Left ventricle myocardium inferior (tissue), 1 donor: ENCODE measurements at regions not wholly inside any gene's neighbourhood (a gene's known extent, or its start where the extent isn't known, plus 50 kb on each side); places are given as distances from the start of the nearest gene placed in this dataset.

Experiments used
- DNase-seq: peaks from one replicate; pipeline ENCODE4 v3.0.0-alpha.2; 2020
- H3K27ac ChIP-seq: fragments of 200-600 bp; replicated peaks from 2 replicates; pipeline ENCODE4 v1.8.0; 2021
- H3K27me3 ChIP-seq: fragments of 200-600 bp; 2 replicates; pipeline ENCODE4 v1.8.0; 2021; ENCODE audit warnings: low read depth
- H3K36me3 ChIP-seq: fragments of 200-600 bp; 2 replicates; pipeline ENCODE4 v1.8.0; 2021
- H3K4me1 ChIP-seq: fragments of 200-600 bp; 2 replicates; pipeline ENCODE4 v1.8.0; 2021
- H3K4me3 ChIP-seq: fragments of 200-600 bp; 2 replicates; pipeline ENCODE4 v1.8.0; 2021; ENCODE audit warnings: mild to moderate bottlenecking, moderate library complexity
- H3K9me3 ChIP-seq: fragments of 200-600 bp; replicated peaks from 2 replicates; pipeline ENCODE4 v1.8.0; 2021
- intact Hi-C: fragments of 100-400 bp; cut with micrococcal nuclease; formaldehyde crosslinking; loops from one replicate; pipeline ENCODE4 v1.11.0; 2022
- TF ChIP-seq, protein P1 (sequence below): fragments of 200-600 bp; IDR thresholded peaks from 2 replicates; pipeline ENCODE4 v1.8.0; 2021; ENCODE audit warnings: antibody characterized with exemption, mild to moderate bottlenecking, borderline replicate concordance
- donor health status: DM: no; HTN: yes; CAD: no; lungs with severe emphysema.

- H3K27ac ChIP-seq = no peak overlapping the region
- intact Hi-C loops = no loop called here
- no peaks in the 10 kb centered on the region for H3K9me3 ChIP-seq
- no peak overlapping the region for H3K4me3 ChIP-seq
- DNase-seq = no peak
- TF ChIP-seq, protein P1, sequence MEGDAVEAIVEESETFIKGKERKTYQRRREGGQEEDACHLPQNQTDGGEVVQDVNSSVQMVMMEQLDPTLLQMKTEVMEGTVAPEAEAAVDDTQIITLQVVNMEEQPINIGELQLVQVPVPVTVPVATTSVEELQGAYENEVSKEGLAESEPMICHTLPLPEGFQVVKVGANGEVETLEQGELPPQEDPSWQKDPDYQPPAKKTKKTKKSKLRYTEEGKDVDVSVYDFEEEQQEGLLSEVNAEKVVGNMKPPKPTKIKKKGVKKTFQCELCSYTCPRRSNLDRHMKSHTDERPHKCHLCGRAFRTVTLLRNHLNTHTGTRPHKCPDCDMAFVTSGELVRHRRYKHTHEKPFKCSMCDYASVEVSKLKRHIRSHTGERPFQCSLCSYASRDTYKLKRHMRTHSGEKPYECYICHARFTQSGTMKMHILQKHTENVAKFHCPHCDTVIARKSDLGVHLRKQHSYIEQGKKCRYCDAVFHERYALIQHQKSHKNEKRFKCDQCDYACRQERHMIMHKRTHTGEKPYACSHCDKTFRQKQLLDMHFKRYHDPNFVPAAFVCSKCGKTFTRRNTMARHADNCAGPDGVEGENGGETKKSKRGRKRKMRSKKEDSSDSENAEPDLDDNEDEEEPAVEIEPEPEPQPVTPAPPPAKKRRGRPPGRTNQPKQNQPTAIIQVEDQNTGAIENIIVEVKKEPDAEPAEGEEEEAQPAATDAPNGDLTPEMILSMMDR = no peak
- H3K36me3 ChIP-seq = no peaks in the 10 kb centered on the region
- H3K27me3 ChIP-seq = peaks cover 11% of the 10 kb centered on the region
- no peaks in the 10 kb centered on the region for H3K4me1 ChIP-seq
Measured at GRCh38 chr2:121881038-121881437, 125.6 kb downstream of the TSN start.

GRCh38 chr2:121881950-121882349 lies 126.5 kb downstream of the TSN start:
- intact Hi-C loops = no loop called here
- Histone ChIP-seq H3K9me3 (no peaks in the 10 kb centered on the region), H3K36me3 (no peaks in the 10 kb centered on the region), H3K27me3 (peaks cover 11% of the 10 kb centered on the region), H3K4me1 (no peaks in the 10 kb centered on the region), H3K27ac (no peak overlapping the region), H3K4me3 (no peak overlapping the region)
- no peak for DNase-seq
- TF ChIP-seq, protein P1 = no peak

DNA sequence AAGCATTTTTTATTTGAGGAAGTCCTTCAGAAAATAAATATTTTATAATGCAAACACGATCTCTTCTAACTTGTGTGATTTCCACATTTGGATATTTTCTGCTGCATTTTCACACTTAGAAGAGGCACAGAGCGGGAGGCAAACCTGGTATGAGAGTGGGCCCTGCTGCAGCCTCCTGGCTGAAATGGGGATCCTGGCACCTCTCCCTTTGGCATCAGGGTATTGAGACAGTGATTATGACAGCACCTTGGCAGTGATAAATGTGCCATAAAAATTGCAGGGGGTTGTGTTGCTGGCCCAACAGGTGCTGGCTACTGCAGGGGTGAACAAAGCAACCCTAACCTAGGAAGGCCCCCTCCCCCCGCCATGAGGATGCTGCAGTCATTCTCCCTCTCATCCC lies 128.6 kb downstream of the TSN start:
- H3K4me1 ChIP-seq = no peaks in the 10 kb centered on the region
- no peak overlapping the region for H3K27ac ChIP-seq
- no peak overlapping the region for H3K4me3 ChIP-seq
- no peak for DNase-seq
- intact Hi-C loops = no loop called here
- TF ChIP-seq, protein P1 = no peak
- no peaks in the 10 kb centered on the region for H3K36me3 ChIP-seq
- H3K27me3 ChIP-seq = peaks cover 11% of the 10 kb centered on the region
- H3K9me3 ChIP-seq = no peaks in the 10 kb centered on the region

- H3K9me3 ChIP-seq = no peaks in the 10 kb centered on the region
- no peak overlapping the region for H3K27ac ChIP-seq
- H3K36me3 ChIP-seq = no peaks in the 10 kb centered on the region
- TF ChIP-seq, protein P1 = no peak
- no peak for DNase-seq
- peaks cover 11% of the 10 kb centered on the region for H3K27me3 ChIP-seq
- H3K4me3 ChIP-seq = no peak overlapping the region
- intact Hi-C loops = no loop called here
- H3K4me1 ChIP-seq = no peaks in the 10 kb centered on the region
Measured at GRCh38 chr2:121884511-121884921, 129.1 kb downstream of the TSN start.

GRCh38 chr2:121886059-121886458 lies 130.6 kb downstream of the TSN start:
- peaks cover 5% of the 10 kb centered on the region for H3K27me3 ChIP-seq
- no peak for DNase-seq
- H3K4me3 ChIP-seq = no peak overlapping the region
- H3K9me3 ChIP-seq = no peaks in the 10 kb centered on the region
- TF ChIP-seq, protein P1 = no peak
- no peaks in the 10 kb centered on the region for H3K36me3 ChIP-seq
- no peak overlapping the region for H3K27ac ChIP-seq
- no peaks in the 10 kb centered on the region for H3K4me1 ChIP-seq
- intact Hi-C loops = no loop called here
